ENCODE measurements at regions not wholly inside any gene's neighbourhood (a gene's known extent, or its start where the extent isn't known, plus 50 kb on each side); places are given as distances from the start of the nearest gene placed in this dataset.

GRCh38 chr5:61622156-61622555 is 290.1 kb downstream of the ZSWIM6 start:
- DNase-seq (ENCODE audit: low read depth), result no peak

DNA sequence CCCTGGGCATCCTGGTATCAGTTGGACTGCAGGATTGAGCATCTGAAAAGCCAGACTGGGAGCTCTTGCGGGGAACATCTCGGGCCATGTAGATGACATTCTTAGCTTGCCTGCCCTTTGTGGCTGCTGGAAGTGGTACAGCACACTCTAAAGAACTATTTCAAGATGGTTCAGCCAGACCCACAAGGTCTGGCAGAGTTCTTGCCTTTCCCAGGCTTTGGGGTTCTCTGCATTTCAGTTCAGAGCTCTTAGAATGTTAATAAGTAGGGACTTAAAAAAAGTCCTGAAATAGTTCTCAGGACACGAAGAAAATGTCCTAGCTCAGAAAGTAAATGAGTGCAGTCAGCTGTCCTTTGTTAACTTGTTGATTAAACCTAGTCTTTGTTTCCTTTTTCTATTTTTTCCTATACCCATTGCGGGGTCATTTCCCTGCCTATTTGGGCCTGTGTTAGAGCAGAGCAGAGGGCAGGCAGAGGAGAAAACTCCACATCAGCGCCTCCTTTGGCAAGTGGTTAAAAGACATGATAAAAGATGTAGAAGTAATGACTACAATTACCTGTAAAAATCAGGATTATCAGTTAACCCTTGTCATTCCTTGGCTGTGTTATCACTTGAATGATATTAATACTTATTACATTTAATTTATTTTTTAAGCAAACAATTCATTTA is 291.5 kb downstream of the ZSWIM6 start:
- DNase-seq (ENCODE audit: low read depth), result no peak

- no peak for DNase-seq (ENCODE audit: low read depth)
Measured at GRCh38 chr5:61624553-61625136, 292.6 kb downstream of the ZSWIM6 start.

GRCh38 chr5:61625137-61625561 is 293.1 kb downstream of the ZSWIM6 start:
- DNase-seq (ENCODE audit: low read depth), result no peak

DNA sequence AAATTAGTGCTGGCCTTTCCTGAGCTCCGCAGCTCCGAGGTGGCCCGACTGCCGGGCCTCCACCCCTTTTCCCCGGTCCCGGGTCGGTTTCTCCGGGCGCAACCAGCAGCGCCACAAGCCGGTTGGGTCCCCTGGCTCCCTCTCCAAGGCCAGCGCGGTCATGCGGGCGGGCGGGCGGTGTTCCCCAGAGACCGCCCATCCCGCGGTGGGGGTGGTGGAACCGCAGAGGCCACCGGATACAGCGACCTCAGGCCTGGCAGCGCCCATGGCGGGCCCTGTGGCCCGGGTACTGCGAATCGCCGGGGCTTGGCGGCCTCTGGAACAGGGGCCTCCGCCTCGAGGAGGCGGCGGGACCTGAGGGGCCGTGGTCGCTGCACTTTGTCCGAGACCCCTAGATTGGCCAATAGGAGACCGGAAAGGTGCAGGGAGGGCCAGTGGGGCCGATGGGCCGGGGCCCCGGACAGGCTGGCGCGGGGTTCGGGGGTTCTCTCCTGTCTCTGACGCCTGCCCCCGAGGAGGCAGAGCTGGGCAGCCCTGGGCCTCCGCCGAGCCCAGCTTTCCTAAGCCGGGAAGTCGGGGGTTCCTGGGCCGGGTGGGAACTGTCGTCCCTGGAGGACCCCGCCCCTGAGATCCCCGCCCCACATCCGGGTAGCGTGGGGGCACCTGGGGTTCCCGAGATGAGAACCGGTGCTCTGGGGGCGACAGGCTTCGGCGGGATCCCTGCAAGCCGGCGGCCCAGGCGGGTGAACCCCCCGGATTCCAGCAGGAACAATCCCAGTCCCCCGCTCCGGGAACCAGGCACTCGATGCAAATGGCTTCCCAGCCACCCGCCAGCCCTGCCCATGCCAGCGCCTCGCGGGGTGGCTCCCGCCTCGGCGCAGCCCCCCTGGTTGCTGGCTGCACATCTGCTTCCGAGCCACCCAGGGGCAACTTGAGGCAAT is 293.9 kb downstream of the ZSWIM6 start:
- DNase-seq (ENCODE audit: low read depth), result no peak

DNA sequence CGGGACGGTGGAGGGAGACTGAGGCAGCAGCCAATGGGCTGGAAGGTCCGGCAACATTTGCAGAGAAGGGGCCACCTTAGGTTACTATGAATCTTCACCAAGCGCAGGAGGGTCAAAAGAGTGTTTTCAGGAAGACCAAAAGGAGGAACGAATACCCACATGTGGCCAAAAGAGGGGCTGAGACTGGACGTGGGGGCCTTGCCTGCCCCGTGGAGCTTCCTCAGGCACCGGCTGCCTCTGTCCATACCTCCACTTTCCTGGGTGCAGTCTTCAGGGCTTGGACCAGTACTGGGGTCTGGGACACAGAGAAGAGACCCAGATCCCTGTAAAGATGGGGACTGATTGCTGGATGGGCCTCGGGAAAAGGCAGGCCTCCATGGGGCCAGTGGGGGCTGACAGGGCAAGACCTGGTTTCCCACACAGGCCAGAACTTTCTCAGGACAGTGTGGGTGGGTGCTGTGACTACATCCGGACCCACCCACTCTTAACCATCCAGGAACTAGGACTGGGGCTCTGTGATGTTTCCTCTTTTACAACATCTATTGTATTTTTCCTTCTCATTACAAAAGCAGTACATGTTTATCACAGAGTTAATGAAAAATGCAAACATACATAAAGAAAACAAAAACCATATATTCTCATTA is 294.7 kb downstream of the ZSWIM6 start:
- no peak for DNase-seq (ENCODE audit: low read depth)

GRCh38 chr5:61627531-61627930 is 295.5 kb downstream of the ZSWIM6 start:
- DNase-seq (ENCODE audit: low read depth), result no peak

DNA sequence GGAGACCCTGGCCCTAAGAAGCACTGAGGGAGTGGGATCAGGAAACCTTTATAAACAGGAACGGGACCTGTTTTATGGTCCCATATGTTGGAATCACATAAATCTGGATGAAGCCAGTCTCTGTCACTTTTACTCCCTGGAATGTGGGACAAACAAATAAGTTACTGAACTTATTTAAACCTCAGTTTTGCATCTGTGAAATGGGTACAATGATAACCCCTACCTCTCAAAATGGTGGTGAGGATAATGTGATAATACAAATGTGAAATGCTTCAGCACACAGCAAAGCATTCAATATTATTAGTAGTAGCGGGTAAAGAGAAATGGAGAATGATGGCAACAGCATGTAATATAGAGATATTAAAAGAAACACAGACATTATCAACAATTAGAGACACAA is 298.9 kb downstream of the ZSWIM6 start:
- DNase-seq (ENCODE audit: low read depth), result no peak

DNA sequence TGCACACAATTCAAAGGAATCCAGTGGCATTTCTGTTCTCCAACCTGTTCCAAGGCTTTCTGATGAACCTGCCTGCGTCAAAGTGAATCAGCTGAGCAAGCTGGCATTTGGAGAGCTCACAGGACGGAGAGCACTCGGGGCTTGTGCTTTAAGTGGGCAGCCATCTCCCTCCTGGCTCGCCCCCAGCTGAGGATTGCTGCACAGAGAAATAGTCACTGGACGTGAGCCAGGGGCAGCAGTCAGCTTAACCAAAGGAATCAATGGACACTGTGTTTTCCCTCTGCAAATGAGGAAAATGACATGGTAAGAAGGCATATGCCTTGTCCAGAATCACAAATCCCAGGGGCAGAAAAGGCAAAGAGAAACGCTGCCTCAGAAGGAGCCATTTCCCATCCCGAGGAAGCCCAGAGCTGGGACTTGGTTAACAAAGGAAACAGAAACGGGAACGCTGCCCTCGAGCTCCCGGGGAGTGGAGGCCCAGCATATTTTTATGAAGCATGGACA is 299.4 kb downstream of the ZSWIM6 start:
- peak; percentile 19 for DNase-seq (ENCODE audit: low read depth)

DNA sequence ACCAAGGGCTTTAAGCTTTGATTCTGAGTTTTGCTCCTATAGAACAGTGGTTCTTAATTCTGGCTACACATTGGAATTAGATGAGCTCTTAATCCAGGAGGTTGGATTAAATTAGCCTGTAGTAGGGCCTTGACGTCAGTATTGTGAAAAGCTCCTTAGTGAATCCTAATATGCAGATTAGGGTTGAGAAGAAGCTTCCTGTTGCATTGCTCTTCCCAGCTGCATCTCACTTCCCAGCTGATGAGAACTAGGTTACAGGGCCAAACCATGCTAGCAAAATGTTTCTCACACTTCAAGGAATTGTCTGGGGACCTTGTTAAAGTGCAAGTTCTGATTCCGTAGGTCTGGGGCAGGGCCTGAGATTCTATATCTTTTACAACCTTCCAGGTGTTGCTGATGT is 300.0 kb downstream of the ZSWIM6 start:
- no peak for DNase-seq (ENCODE audit: low read depth)

GRCh38 chr5:61635271-61635670 is 303.2 kb downstream of the ZSWIM6 start:
- DNase-seq (ENCODE audit: low read depth), result no peak

- DNase-seq (ENCODE audit: low read depth), result no peak
Measured at GRCh38 chr5:61637566-61637965, 305.5 kb downstream of the ZSWIM6 start.

- no peak for DNase-seq (ENCODE audit: low read depth)
Measured at GRCh38 chr5:61638476-61638875, 306.4 kb downstream of the ZSWIM6 start.

- DNase-seq (ENCODE audit: low read depth), result no peak
Measured at GRCh38 chr5:61640179-61641021, 308.3 kb downstream of the ZSWIM6 start.

- no peak for DNase-seq (ENCODE audit: low read depth)
Measured at GRCh38 chr5:61641748-61642565, 309.9 kb downstream of the ZSWIM6 start.

GRCh38 chr5:61647672-61648071 is 315.6 kb downstream of the ZSWIM6 start:
- no peak for DNase-seq (ENCODE audit: low read depth)

- no peak for DNase-seq (ENCODE audit: low read depth)
Measured at GRCh38 chr5:61649231-61649630, 317.2 kb downstream of the ZSWIM6 start.

- DNase-seq (ENCODE audit: low read depth), result no peak
Measured at GRCh38 chr5:61649971-61650370, 317.9 kb downstream of the ZSWIM6 start.

DNA sequence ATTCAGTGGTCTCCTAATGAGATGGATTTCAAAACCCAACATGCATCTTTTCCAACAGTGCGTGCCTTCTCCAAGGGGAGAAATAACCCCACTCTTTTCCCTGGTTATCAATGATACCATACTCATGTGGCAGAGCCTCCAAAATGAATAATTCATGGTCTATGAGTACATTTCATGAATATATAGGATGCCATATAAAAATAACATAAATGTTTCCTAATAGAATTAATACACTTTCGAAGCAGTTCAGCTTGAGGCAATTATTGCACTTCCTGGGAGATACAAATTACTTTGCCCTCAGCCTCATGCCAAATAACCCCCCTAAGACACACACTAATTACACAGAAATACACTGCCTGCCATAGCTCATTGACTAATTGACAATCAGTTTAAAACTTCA is 318.6 kb downstream of the ZSWIM6 start:
- DNase-seq (ENCODE audit: low read depth), result no peak

GRCh38 chr5:61651195-61651594 is 319.1 kb downstream of the ZSWIM6 start:
- DNase-seq (ENCODE audit: low read depth), result no peak

All from stromal cell of bone marrow (primary cell).